Endothelial cell of umbilical vein (primary cell): ENCODE measurements at regions not wholly inside any gene's neighbourhood (a gene's known extent, or its start where the extent isn't known, plus 50 kb on each side); places are given as distances from the start of the nearest gene placed in this dataset.

Experiments
- BruUV-seq: library from RNA; stranded (reverse); fragments of 400-500 nt; replicated peaks from 2 replicates; lab custom pipeline; 2021; lab: Mats Ljungman, UMichigan
- CTCF ChIA-PET: fragments of 300-600, 350-600 bp; sonication (Branson Sonifier 250); formaldehyde crosslinking; loops from one replicate; lab custom pipeline; 2021; ENCODE audit warnings: antibody characterized with exemption, inconsistent platforms; lab: Charles Lee
- POLR2A ChIA-PET: fragments of 300-600, 350-600 bp; sonication (Branson Sonifier 250); formaldehyde crosslinking; loops from one replicate; lab custom pipeline; 2021; ENCODE audit warnings: antibody characterized with exemption, inconsistent platforms; lab: Charles Lee
- DNase-seq: peaks from one replicate; pipeline ENCODE4 v3.0.0-alpha.2; 2011; ENCODE audit warnings: low read depth, low spot score
- FAIRE-seq: peaks from 2 replicates; lab custom pipeline; 2011; peaks lifted over from hg19 to GRCh38; lab: Jason Lieb, UNC
- H2AFZ ChIP-seq: 2 replicates; pipeline ENCODE4 v1.6.0; 2012; ENCODE audit warnings: low read depth, low read length, control low read depth, inconsistent platforms
- H3K27ac ChIP-seq: 2 replicates; pipeline ENCODE4 v1.5.1; 2011; ENCODE audit warnings: low read depth, mild to moderate bottlenecking, control low read depth, low read length, moderate library complexity; ENCODE audit not compliant: insufficient read depth
- H3K27me3 ChIP-seq, 2 experiments: 2 replicates each; pipeline versions ENCODE4 v1.6.0 to v1.6.1; 2011; ENCODE audit warnings: low read length in 2 of 2, mixed read lengths in 1 of 2; ENCODE audit not compliant: control insufficient read depth in 2 of 2, insufficient read depth in 2 of 2
- H3K36me3 ChIP-seq, 2 experiments: 2 replicates in 1 of 2; 3 replicates in 1 of 2; pipeline ENCODE4 v1.5.1; 2011; ENCODE audit warnings: low read length in 2 of 2, mild to moderate bottlenecking in 1 of 2, moderate library complexity in 1 of 2; ENCODE audit not compliant: control insufficient read depth in 2 of 2, insufficient read depth in 2 of 2; ENCODE audit errors: extremely low read depth in 1 of 2
- H3K4me1 ChIP-seq: 3 replicates; pipeline ENCODE4 v1.5.1; 2011; ENCODE audit warnings: mild to moderate bottlenecking, low read length; ENCODE audit not compliant: control insufficient read depth, insufficient read depth; ENCODE audit errors: extremely low read depth
- H3K4me2 ChIP-seq: 2 replicates; pipeline ENCODE4 v1.6.1; 2011; ENCODE audit warnings: low read length, control low read depth, mixed read lengths; ENCODE audit not compliant: insufficient read depth
- H3K4me3 ChIP-seq, 3 experiments: fragments of 200-600 bp in 1 of 3; sonication (generic), shearing (Covaris generic) in 1 of 3; replicated peaks in 1 of 3; 2 replicates each; pipeline ENCODE4 v1.5.1; 2011 to 2016; ENCODE audit warnings: control low read depth in 3 of 3, low read length in 3 of 3, mild to moderate bottlenecking in 2 of 3, inconsistent platforms in 1 of 3, low read depth in 1 of 3, moderate library complexity in 1 of 3; ENCODE audit not compliant: insufficient read depth in 1 of 3
- H3K79me2 ChIP-seq: 2 replicates; pipeline ENCODE4 v1.6.0; 2012; ENCODE audit warnings: low read length, inconsistent platforms; ENCODE audit not compliant: control insufficient read depth, insufficient read depth
- H3K9ac ChIP-seq: replicated peaks from 2 replicates; pipeline ENCODE3; 2011; ENCODE audit warnings: low read length, control low read depth; ENCODE audit not compliant: insufficient read depth; ENCODE audit errors: extremely low read depth
- H3K9me1 ChIP-seq: replicated peaks from 3 replicates; pipeline ENCODE4 v1.6.0; 2011; ENCODE audit warnings: mild to moderate bottlenecking, low read length; ENCODE audit not compliant: control insufficient read depth, insufficient read depth; ENCODE audit errors: extremely low read depth
- H3K9me3 ChIP-seq: replicated peaks from 2 replicates; pipeline ENCODE4 v1.5.1; 2012; ENCODE audit warnings: low read length, inconsistent platforms; ENCODE audit not compliant: control insufficient read depth, insufficient read depth
- H4K20me1 ChIP-seq: replicated peaks from 2 replicates; pipeline ENCODE3; 2011; ENCODE audit warnings: mild to moderate bottlenecking, low read length; ENCODE audit not compliant: control insufficient read depth, insufficient read depth; ENCODE audit errors: extremely low read depth
- EZH2 ChIP-seq: IDR thresholded peaks from 2 replicates; pipeline ENCODE4 v1.6.1; 2012; ENCODE audit warnings: borderline replicate concordance, low read depth, mild to moderate bottlenecking, moderate library complexity, low read length, inconsistent platforms; ENCODE audit not compliant: severe bottlenecking
- FOS ChIP-seq: IDR thresholded peaks from 2 replicates; pipeline ENCODE4 v1.6.1; 2011; ENCODE audit warnings: mild to moderate bottlenecking, low read length, moderate library complexity, borderline replicate concordance; ENCODE audit not compliant: insufficient read depth
- GATA2 ChIP-seq: IDR thresholded peaks from 2 replicates; pipeline ENCODE4 v1.7.0; 2011; ENCODE audit warnings: low read depth, mild to moderate bottlenecking, moderate library complexity, mixed read lengths, low read length; ENCODE audit not compliant: insufficient read length, insufficient read depth
- JUN ChIP-seq: IDR thresholded peaks from 2 replicates; pipeline ENCODE4 v1.6.1; 2011; ENCODE audit warnings: borderline replicate concordance, low read depth; ENCODE audit not compliant: insufficient read length, insufficient read depth
- MYC ChIP-seq: IDR thresholded peaks from one replicate; pipeline ENCODE4 v1.6.1; 2011; ENCODE audit warnings: mild to moderate bottlenecking, low read depth, low read length
- POLR2A ChIP-seq: IDR thresholded peaks from 2 replicates; pipeline ENCODE4 v1.6.1; 2012; ENCODE audit warnings: low read depth, mild to moderate bottlenecking, control low read depth, low read length
- POLR2AphosphoS5 ChIP-seq: IDR thresholded peaks from 2 replicates; pipeline ENCODE4 v1.6.1; 2012; ENCODE audit warnings: low read depth, mild to moderate bottlenecking, control low read depth, low read length, moderate library complexity; ENCODE audit not compliant: insufficient read depth
- dilution Hi-C: fragments of 300-500 bp; cut with MboI; formaldehyde crosslinking; loops from one replicate; pipeline ENCODE4 v1.15.0; 2019; ENCODE audit warnings: low sequenced_read_pairs; ENCODE audit not compliant: extremely low pct_ligation_motif_present
- intact Hi-C: fragments of 100-400 bp; cut with micrococcal nuclease; formaldehyde crosslinking; loops from one replicate; pipeline ENCODE4 v1.10.0; 2022
- TF ChIP-seq, protein P1 (sequence below): IDR thresholded peaks from 2 replicates; pipeline ENCODE4 v1.6.1; 2011; ENCODE audit not compliant: insufficient read depth, insufficient read length
- TF ChIP-seq, protein P2 (sequence below), 2 donors: IDR thresholded peaks; 1 replicate in 1 of 2; 2 replicates in 1 of 2; pipeline ENCODE4 v1.5.1; 2011; ENCODE audit warnings: low read length in 2 of 2, mild to moderate bottlenecking in 2 of 2, moderate library complexity in 2 of 2, control low read depth in 1 of 2, inconsistent platforms in 1 of 2, low read depth in 1 of 2; ENCODE audit not compliant: insufficient read depth in 1 of 2; ENCODE audit errors: extremely low read depth in 1 of 2

DNA sequence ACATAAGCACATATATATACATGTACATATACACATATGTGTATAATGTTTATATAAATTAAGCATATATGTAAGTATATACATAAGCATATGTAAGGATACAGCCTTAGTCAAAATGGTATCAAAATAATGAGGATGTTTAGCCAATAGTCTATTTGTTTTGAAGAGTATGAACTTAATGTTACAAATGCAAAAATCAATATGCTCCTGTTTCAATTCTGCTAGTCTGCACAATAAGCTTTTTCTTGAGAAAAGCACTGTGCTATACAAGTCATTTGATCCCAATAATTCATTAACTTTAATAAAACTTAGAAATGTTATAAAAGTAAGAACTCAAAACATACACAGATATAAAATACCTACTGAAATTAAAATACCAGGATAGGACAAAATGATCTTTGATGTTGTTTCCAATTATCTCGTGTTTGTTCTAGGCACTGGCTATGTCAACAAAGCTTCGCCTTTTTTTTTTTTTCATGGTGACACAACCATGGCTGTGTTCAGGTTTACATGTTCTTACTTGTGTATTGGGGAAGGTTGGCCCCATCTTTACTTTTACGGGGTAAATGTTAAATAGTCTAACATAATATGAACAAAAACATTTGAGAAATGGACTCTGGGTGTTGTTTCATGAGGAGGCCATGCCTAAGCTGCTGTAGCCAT is 271.1 kb upstream of the CDH19 start:
- intact Hi-C loops = loop anchor here (10.0 kb wide), 1 partner anchor 940 kb away; no protein-coding TSS in a partner anchor
- FAIRE-seq (no peak), DNase-seq (no peak)
- Histone ChIP-seq H3K27me3 (no peaks in the 10 kb centered on the region), H3K9me1 (no peaks in the 10 kb centered on the region), H3K36me3 (no peaks in the 10 kb centered on the region), H3K4me3 (no peak overlapping the region), H3K27ac (no peak overlapping the region), H3K9me3 (no peaks in the 10 kb centered on the region), H4K20me1 (no peaks in the 10 kb centered on the region), H3K4me2 (no peak overlapping the region), H2AFZ (no peak overlapping the region), H3K79me2 (no peaks in the 10 kb centered on the region), H3K9ac (no peak overlapping the region), H3K4me1 (no peaks in the 10 kb centered on the region)
- TF ChIP-seq FOS (no peak), MYC (no peak), EZH2 (no peak), POLR2A (no peak), GATA2 (no peak), POLR2AphosphoS5 (no peak), JUN (no peak)
- TF ChIP-seq, protein P1, sequence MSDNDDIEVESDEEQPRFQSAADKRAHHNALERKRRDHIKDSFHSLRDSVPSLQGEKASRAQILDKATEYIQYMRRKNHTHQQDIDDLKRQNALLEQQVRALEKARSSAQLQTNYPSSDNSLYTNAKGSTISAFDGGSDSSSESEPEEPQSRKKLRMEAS = no peak
- TF ChIP-seq, protein P2, sequence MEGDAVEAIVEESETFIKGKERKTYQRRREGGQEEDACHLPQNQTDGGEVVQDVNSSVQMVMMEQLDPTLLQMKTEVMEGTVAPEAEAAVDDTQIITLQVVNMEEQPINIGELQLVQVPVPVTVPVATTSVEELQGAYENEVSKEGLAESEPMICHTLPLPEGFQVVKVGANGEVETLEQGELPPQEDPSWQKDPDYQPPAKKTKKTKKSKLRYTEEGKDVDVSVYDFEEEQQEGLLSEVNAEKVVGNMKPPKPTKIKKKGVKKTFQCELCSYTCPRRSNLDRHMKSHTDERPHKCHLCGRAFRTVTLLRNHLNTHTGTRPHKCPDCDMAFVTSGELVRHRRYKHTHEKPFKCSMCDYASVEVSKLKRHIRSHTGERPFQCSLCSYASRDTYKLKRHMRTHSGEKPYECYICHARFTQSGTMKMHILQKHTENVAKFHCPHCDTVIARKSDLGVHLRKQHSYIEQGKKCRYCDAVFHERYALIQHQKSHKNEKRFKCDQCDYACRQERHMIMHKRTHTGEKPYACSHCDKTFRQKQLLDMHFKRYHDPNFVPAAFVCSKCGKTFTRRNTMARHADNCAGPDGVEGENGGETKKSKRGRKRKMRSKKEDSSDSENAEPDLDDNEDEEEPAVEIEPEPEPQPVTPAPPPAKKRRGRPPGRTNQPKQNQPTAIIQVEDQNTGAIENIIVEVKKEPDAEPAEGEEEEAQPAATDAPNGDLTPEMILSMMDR (IDR thresholded peaks at IDR 0.05; ENCODE audit: extremely low read depth in 1 of 2, insufficient read depth in 1 of 2, low read depth in 1 of 2, low read length in 2 of 2) = no peak
- POLR2A ChIA-PET = no interaction called here
- dilution Hi-C loops = no loop called here
- CTCF ChIA-PET = interaction anchor here (5.7 kb wide), 1 partner anchor 315 kb away, joined by 61 read pairs; no protein-coding TSS in a partner anchor
- no TSS peak for BruUV-seq
